ENCODE measurements at regions not wholly inside any gene's neighbourhood (a gene's known extent, or its start where the extent isn't known, plus 50 kb on each side); places are given as distances from the start of the nearest gene placed in this dataset.
"Not testable (repeated sequence)": the region's sequence is repeated elsewhere in the genome, so short reads cannot be mapped to it uniquely, and the experiment has no call there.

DNA sequence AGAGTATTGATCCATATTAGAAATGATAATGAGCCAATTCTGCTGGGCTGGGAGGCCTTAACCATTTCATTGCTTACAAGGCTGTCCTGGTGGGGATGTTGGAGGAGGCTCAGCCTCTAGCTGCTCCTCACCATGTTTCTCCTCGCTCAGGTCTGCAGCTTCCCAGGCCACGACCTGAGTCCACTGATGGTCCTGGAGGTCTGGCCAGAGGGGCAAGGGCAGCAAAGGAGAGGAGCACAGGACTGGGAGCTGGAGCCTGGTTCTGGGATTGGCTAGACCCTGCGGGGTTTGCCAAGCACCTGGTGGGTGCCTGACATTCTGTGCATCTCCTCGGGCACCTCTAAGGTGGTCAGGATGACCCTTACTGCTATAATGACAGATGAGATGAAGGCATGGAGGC, 92.6 kb downstream of the KIF26A start:
- no peak for DNase-seq

DNA sequence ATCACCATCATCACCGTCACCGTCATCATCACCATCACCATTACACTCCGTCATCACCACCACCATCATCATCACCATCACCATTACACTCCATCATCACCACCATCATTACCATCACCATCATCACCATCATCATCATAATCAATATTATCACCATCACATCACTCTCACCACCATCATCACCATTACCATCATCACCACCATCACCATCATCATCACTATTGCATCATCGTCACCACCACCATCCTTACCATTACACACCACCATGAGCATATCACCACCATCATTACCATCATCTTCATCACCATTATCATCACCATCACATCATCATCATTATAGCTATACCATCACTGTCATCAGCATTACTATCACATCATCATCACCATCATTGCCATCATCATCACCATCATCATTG, 93.7 kb downstream of the KIF26A start:
- DNase-seq: no peak

DNA sequence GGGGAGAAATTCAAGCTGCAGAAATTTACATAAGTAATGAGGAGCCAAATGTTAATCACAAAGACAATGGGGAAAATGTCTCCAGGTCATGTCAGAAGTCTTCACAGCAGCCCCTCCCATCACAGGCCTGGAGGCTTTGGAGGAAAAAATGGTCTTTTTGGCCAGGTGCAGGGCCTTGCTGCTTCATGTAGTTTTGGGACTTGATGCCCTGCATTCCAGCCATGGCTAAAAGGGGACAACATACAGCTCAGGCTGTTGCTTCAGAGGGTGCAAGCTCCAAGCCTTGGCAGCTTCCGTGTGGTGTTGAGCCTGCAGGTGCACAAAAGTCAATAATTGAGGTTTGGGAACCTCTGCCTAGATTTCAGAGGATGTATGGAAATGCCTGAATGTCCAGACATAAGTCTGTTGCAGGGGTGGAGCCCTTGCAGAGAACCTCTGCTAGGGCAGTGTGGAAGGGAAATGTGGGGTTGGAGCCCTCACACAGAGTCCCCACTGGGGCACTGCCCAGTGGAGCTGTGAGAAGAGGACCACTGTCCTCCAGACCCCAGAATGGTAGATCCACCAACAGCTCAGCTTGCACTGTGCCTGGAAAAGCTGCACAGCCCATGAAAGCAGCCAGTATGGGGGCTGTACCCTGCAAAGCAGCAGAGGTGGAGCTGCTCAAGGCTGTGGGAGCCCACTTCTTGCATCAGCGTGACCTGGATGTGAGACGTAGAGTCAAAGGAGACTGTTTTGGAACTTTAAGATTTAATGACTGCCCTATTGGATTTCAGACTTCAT, 95.8 kb downstream of the KIF26A start:
- DNase-seq: not testable (repeated sequence)

DNA sequence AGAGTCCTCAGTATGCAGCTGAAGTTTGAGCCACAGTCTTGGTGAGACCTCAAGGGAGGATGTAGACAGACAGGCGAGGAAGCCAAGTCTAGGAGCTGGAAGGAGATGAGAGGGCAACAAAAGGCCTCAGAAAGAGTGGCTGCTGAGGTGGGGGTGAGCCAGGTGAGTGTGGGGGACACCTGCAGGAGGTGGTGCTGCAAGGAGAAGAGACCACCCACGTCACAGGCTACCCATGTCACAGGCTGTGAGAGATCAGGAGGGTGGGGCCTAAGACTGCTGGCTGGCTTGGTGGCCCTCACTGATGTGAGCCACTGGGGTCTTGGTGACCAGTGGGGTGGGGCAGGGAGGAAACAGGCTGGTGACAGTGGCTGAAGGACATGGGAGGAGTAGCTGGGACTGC, 97.3 kb downstream of the KIF26A start:
- DNase-seq: no peak

DNA sequence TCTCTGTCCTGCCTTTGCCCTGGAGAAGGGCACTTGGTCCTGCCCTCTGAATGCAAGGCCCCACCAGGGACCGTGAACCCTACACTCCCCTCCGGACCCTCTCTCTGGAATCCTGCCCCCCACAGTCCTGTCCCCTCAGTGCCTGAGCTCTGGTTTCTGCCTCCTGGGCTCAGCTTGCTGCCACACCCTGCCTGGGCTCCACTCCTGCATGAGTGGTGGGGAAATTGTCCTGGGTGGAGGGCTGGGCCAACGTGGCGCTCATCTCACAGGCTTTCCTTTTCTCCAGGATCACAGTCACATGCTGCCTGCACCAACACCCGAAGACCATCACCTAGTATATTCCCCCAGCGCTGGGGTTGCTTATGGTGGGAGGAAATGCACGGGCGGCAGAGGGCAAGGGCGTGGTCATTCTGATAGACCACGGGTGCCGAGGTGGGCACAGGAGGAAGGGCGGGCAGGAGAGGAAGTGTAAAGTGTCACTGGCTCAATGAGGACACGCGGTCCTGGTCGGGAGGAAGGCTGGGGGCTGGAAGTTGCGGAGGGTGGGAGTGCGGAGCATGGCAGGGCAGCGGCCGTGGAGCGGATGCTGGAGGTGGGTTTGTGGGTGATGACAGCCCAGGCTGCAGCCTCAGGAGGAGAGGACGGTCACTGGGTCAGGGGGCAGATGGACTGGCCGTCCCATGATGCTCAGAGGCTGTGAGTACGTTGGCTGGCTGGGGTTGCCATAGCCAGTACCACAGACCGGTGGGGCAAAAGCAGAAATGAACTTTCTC, 99.5 kb downstream of the KIF26A start:
- no peak for DNase-seq

DNA sequence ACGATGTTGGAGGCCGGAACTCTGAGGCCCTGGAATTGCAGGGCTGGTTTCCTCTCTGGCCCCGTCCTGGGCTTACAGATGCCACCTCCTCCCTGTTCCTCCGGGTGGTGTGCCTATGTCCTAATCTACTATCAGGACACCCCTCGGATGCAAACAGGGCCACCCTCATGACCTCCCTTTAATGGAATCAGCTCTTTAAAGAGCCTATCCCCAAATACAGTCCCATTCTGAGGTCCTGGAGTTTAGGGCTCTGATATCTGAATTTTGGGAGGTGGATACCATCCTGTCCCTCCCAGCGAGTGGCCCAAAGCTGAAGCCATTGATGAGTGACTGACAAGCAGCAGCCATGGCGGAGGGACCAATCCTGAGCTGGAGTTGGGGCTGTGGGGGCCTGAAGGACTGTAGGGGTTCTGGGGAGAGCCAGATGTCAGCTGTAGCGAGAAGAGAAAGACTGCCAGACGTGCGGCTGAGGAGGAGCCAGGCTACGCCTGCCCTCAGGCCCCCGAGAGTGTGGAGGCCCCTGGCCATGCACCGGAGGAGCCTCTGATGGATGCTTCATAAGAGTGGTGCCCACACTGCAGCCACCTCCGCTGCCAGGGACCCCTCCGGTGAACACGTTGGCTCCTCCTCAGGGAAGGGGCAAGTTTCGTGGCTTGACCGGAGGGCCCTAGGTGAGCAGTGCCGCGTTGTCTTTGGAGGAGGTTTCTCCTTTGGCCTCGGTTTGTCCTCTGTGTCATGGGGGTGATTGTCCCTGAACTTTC, 100.2 kb downstream of the KIF26A start:
- DNase-seq: no peak

DNA sequence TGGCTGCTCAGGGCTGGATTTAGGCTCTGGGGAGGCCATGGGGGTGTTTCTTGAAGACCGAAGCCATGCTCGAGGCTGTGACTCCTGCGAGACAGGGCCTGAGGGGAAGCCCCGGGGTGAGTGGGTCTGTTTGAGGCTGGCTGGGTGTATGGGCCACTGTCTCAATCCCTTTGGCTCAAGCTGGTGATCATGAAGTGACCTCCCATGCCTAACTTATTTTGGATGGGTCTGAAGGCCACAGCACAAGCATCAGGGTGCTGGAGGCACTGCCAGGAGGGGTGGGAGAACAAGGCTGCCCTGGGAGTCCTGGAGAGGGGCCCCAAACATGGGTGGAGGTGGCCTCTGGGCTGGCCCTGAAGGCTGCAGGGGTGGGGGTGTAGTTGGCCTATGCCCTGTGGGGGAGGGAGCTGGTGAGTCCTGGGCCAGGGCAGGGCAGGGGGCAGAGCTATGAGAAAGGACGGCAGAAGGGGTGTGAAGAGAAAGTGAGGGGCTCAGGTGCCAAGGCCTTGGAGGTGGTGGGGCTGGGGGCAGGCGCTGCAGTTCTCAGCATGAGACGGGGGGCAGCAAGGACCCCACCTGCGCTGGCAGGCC, 100.9 kb downstream of the KIF26A start:
- no peak for DNase-seq

DNA sequence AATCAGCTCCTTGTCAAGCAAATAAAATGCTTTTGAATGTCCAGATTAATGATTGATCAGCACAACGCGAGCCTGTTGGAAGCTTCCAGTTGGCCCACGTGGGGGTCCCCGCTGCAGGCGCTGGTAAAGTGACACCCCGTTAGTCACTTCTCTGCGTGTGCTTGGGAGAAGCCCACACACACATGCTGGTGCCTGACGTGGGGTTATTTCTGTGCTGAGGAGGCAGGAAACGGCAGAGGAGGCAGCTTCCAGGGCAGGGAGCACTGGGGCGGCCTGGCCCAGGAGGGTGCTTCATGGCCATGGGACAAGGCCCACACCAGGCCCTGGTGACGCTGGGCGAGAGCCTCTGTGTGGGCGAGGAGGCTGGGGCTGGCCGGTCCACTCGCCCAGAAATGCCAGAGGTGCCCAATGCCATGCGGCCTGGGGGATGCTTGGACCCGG, 101.5 kb downstream of the KIF26A start:
- no peak for DNase-seq

DNA sequence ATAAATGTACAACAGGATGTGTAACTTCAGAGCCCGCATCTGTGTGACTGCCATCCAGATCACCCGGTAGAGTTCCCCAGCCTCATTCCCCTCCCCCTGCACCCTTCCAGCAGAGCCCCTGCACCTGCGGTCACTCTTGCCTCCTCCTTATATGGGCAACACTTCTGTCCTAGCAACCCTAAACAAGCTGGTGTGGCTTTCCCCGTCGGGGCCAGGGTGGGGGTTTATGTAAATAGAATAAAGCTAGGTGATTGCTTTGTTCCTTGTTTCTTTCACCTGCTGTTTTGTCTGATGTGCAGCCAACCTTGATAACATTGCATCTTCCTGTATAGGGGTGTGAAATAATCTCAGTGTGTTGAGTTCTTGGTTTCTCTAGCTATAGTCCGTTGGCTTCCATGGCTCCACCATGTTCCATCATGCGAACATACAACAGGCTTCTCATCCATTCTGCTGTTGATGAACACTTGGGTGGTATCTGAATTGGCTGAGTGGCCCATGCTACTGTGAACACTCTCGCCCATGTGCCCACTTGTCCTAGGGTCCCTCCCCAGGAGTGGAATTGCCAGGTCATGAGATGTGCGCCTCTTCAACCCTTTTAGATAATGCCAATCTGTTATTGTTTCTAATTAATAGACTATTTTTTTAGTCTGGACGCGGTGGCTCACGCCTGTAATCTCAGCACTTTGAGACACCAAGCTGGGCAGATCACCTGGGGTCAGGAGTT, 102.2 kb downstream of the KIF26A start:
- DNase-seq: no peak

DNA sequence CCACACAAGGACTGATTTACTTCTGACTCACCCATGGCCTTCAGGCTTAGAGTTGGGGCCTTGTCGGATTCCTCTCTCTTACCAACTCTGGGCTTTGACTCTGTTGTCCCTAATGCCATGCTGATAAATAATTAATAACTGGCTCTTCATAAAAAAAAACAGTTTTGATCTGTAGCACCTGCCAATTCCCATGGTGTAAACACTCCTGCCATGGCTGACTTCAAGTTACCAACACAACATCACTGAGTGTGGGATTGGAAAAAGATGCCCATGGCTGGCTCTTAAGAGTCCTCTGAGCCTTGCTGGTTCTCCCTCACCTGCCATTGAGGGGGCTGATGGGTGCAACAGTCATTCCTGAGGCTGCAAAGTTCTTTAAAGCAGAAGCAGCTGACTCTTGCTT, 104.8 kb downstream of the KIF26A start:
- no peak for DNase-seq

DNA sequence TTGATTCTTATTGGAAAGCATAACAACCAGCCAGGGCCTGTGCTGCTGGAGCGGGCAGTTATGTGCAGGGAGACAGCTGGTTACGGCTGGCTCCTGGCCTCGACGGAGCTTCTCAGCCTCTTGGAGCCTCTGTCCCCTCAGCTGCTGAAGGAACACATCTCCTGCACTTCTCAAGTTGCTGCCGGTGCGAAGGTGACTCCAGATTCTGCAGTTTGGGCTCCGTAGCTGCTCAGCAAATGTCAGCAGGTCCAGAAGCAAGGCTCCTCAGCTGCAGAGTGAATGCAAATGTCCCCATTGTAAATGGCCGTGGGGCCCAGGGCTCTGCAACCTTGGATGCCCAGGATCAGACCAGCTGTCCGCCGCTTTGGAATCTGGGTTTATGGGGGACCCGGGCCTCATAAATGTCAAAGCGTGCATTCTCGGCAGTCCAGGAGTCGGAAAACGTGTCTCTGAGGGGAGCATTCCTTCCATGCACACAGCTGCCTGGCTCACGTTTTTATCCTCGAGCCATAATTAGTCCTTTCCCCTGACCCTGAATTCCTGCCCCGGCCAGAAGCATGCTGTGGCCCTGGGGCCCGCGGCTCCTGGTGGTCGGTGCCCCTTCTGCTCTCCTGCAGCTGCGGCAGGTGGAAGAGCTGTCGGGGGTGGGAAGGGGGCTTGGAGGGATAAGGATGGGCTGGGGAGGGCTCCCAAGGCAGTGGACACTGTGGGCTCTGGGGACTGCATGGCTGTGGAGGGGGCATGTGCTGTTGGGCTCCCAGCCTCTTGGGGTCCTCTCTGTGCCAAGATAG, 106.0 kb downstream of the KIF26A start:
- DNase-seq: no peak

DNA sequence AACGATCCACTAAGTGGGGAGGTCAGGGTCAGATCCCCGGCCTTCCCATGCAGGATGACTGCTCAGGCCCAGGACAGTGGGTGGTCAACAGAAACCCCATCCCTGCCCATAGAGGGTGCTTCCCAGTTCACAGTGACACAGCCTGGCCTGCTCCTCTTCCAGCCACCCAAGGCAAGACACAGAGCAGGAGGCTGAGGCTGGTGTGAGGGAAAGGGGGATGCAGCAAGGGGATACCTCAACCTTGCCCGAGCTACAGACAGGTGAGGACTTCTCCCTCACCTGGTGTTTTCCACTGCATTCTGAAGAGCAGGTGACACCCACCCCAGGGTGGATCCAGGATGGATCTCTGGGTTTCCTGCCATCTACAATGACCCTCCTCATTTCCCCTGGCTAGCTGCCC, 106.7 kb downstream of the KIF26A start:
- DNase-seq: no peak

DNA sequence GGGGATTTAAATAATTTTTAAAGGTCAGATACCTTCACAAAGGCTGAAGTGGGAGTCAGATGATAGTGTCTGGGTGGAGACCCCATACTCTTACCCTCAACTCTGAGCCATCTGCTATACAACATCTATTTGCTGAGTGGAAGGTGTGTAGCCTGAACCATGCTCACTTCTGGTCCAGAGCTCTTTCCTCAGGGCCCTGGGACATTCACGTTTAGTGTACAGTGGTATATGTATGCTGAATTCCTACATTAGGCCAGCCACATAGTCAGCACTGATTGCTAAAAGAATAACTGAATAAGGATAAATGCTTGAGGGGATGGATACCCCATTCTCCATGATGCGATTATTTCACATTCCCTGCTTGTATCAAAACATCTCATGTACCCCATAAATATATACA, 107.3 kb downstream of the KIF26A start:
- no peak for DNase-seq

DNA sequence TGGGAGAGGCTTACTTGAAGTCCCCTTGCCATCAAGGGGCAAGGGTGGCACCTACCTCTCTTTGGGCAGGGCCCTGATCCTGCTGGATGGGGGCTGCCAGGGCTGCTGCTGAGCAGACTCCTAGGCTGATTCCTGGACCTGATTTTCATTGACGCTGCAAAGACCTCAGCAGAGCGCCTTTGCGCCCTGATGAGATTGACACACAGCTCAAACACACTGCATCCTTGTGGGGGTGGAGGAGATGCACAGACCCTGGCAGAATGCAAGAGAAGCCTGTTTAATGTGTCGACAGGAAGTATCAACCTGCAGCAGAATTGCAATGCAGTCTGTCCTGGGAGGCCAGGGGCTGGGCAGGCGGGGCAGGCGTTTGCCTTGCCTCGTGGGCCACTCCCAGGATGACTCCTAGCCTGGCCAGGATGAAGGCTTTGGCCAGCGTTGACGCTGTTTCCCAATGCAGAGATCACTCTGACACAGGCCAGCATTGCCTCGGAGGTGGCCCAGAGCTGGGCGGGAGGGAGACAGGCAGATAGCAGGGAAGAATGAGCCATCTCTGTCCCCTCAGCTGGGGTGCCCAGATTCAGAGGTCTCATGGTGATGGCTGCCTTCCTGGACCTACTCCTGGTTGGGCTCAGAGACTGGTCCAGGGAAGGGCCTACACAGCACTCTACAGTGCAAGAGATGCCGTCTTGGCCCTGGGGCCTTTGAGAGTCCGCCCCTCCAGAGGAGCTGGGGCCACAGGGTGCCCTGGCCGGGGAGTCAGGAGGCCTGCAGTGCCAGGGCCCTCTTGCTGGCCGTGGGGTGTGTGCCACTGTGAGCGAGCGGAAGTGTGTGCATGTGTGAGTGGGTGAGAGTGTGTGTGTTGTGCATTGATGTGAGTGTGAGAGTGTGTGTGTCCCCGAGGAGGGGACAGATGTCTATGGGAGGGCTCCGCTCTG, 108.3 kb downstream of the KIF26A start:
- no peak for DNase-seq

DNA sequence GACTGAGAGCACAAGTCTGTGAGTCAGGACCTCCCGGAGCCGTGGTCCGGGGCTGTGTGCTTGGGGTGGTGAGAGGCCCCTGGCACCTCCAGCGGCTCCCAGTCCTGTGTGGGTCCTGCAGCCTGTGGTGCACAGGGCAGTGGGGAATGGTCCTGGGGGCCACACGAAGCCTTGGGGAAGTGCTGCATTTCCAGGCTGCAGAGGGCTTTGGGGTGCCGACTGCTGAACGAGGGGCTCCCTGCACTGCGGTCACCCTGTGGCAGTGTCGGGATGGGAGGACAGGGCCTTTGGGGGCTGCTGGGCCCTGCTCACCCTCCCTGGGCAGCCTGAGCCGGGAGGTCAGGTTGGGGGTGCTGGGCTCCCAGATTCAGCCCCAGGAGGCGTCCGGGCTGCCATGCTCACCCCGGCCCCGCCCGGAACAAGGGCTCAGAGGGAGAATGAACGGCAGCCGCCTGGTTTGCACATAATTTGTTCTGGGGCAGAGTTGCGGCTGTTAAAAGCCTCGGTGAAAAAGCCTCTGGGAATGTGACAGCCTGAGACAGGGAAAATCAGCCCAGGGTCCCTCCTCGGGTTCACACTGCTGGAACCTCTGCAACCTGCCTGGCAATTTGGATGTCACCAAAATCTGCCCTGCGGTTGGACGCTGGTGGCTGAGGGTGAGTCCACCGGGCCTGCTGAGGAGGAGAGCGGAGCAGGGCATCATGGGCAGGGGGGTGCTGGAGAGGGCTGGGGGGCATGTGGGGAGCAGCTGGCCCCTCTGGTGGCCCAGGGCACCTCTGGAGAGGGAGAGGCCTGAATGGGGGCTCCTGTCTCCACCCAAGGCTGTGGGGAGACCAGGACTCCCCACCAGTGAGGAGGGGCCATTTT, 109.2 kb downstream of the KIF26A start:
- DNase-seq: no peak

DNA sequence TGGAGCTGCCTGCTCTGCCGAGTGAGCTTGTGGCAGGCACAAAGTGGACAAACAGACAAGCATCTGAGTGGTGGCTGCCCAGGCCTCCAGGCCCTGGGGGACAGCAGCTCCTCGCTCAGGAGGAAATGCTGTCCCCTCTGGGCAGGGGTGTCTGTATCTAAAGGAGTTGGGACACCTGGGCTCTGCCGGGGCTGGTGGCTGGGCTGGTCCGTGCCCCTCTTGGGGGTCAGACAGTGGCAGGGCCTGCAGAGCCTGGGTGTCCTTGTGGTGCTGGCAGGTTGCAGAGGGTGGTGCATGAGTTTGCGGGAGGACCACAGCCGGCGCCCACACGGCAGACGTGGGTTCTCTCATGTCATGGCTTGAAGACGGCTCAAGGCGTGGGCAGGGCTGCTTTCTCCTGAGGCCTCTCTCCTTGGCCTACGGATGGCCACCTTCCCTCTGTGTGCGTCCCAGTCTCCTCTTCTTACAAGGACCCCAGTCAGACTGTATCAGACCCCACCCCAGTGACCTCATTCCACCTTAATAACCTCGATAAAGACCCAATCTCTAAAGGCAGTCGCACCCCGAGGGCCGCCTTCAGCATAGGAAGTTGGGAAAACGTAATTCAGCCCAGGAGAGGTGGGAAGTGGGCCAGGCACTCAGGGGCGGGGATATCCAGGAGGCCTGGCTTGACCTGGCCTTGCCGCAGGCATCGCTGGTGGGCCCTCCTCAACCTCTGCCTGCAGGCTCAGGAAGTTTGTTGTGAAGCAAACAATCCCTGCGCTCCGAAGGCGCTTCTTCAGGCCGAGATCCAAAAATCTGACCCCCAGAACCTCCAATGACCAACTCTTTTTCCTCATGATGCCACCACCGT, 110.0 kb downstream of the KIF26A start:
- no peak for DNase-seq

DNA sequence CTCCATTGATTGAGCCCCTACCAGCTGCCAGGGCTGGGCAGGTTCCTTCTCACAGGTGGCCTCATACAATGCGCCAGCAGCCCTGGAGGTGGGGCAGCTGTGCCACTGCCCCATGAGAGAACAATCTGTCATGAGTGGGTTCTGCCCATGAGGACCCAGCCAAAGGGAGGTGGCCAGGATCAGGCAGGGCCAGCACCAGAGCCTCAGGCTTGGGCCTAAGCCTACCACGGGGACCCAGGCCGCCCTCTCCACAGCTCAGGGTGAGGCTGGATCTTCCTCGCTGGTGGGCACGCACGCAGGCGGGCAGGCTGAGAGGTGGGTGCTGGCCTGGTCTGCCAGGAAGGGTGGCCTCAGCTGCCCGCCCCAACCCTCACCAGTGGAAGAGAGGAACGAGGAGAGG, 110.7 kb downstream of the KIF26A start:
- no peak for DNase-seq

DNA sequence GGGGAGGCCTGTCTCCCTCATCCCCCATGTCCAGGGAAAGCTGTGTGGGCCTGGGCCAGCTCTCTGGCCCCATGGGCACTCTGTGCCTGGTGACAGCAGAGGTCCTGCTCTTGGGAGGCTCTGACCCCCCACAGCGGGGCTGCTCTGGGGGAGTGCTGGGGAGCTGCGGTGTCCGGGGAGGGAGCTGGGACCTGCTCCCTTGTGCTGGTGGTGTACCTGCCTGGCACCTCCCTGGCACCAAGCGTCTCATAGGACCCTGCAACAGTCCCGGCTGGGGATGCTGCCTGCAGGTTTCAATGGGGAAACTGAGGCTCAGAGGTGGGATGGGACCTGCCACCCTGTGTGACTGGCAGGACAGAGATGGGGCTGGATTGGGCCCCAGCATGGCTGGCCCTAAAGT, 111.3 kb downstream of the KIF26A start:
- DNase-seq: no peak

DNA sequence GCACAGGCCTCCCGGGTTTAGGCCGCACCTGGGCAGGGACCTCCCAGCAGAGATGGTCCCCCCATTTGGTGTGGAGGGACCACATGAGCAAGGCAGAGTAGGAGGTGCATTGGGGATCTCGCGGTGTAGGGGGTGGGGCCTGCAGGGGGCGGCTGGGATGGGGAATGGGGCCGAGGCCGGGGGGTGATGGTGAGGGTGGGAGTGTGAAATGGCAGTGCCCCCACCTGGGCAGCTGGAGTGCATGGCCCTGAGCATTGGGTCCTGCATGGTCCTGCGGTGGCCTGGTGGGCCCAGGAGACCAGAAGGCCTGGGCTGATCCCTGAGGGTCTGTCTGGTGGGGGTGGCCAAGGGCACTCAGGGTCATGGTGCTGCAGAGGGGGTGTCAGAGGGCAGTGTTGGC, 111.8 kb downstream of the KIF26A start:
- no peak for DNase-seq

Measured in activated CD4-positive, alpha-beta T cell treated with anti-CD3 and anti-CD28 coated beads, Interleukin-2, amount 50 U/mL, for 4 hours (primary cell).